HEK293T (cell line): ENCODE measurements at regions not wholly inside any gene's neighbourhood (a gene's known extent, or its start where the extent isn't known, plus 50 kb on each side); places are given as distances from the start of the nearest gene placed in this dataset.

Experiments
- BHLHE40 ChIP-seq: fragments of 450-650 bp; IDR thresholded peaks from 2 replicates; pipeline ENCODE4 v1.6.1; 2016; ENCODE audit warnings: mild to moderate bottlenecking, moderate library complexity, borderline replicate concordance
- ELF4 ChIP-seq: fragments of 450-650 bp; IDR thresholded peaks from 2 replicates; pipeline ENCODE4 v1.6.1; 2017; ENCODE audit warnings: antibody characterized with exemption
- FOXA1 ChIP-seq: fragments of 450-650 bp; IDR thresholded peaks from 2 replicates; pipeline ENCODE4 v1.6.1; 2016; ENCODE audit warnings: mild to moderate bottlenecking
- TF ChIP-seq, protein P1 (sequence below): fragments of 450-650 bp; IDR thresholded peaks from 2 replicates; pipeline ENCODE4 v1.6.1; 2016

DNA sequence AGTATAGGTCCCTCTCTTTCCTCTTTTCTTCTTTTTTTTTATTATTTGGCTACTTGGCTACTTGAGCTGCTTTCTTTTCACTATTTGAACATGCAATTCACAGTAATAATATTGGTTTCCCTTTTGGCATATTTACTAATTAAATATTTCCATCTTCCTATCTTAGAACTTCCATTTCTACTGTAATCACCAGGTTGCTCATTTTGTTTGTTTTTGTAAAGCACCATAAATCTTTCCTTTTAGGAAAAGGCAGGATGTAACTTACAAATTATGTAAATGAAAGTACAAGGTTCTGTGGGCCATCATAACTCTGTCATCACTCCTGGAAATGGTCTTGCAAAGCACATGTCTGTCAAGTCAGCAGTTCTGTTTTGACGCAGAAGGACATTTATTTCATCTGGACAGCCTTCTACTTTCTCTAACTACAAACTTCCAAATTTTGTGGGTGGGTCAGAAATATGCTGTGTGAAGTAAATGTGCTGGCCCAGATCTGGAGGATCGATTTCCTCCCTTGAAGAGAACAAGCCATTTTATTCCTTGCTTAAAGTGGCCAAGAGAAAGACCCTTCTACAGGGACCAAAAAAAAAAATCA lies 71.7 kb upstream of the TNFSF18 start:
- TF ChIP-seq, protein P1, sequence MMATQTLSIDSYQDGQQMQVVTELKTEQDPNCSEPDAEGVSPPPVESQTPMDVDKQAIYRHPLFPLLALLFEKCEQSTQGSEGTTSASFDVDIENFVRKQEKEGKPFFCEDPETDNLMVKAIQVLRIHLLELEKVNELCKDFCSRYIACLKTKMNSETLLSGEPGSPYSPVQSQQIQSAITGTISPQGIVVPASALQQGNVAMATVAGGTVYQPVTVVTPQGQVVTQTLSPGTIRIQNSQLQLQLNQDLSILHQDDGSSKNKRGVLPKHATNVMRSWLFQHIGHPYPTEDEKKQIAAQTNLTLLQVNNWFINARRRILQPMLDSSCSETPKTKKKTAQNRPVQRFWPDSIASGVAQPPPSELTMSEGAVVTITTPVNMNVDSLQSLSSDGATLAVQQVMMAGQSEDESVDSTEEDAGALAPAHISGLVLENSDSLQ: no peak
- no peak for TF ChIP-seq ELF4
- no peak for TF ChIP-seq FOXA1
- no peak for TF ChIP-seq BHLHE40
